Stimulated activated CD4-positive, alpha-beta T cell treated with anti-CD3 and anti-CD28 coated beads, Interleukin-4, amount 100 ng/mL, for 24 hours (primary cell): ENCODE measurements at regions not wholly inside any gene's neighbourhood (a gene's known extent, or its start where the extent isn't known, plus 50 kb on each side); places are given as distances from the start of the nearest gene placed in this dataset.
"Not testable (repeated sequence)": the region's sequence is repeated elsewhere in the genome, so short reads cannot be mapped to it uniquely, and the experiment has no call there.

Experiments used
- DNase-seq: peaks from one replicate; pipeline ENCODE4 v3.0.0-alpha.2; 2020

DNA sequence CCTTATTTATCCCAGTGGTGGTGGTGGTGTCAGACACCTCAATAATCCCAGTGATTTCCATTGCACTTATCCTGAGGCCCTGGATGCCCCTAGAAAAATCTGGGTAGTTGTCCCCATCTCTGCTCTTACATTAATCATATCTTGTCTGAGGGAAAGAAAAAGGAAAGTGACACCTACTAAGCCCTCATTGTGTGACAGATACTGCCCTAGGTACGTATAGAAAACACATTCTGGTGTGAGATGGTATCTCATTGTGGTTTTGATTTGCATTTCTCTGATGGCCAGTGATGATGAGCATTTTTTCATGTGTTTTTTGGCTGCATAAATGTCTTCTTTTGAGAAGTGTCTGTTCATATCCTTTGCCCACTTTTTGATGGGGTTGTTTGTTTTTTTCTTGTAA, 162.6 kb upstream of the JADE1 start:
- DNase-seq = not testable (repeated sequence)

DNA sequence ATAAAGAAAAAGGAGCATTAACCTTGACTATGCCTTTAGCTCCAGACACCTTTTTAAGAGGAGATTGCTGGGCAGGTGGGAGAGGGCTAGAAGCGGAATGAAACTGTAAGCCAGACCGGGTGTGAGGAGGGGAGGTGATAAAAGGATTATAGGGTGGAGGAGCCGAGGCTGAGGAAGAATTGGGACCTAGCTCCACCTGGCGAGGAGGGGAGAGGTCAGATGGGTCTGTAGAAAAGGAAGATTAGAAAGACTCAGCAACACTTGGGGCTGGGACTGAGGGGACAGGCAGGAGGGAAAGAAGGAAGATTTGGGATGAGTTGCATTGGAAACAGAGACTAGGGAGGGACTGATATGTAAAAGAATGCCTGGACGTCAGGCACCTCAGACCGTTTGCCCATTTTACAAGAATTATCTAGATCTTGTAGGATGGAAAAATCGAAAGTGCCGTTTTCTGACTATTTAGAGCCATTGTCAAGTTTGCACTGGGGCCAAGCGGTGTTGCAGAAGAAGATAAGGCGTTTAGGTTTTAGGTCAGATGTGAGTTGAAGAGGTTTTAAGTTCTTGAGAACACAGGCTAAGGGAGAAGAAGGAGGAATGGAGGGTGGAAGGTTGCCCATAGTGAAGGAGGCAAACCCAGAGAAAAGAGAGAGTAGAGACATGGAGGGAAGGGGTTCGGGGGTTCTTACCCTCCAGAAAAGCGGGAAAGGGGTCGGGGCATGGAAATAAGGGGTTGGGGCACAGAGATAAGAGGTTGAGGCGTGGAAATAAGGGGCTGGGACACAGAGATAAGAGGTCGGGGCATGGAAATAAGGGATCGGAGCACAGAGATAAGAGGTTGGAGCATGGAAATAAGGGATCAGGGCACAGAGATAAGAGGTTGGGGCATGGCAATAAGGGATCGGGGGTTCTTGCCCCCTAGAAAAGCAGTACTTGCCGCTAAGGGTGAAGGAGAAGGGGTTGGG, 164.5 kb upstream of the JADE1 start:
- not testable (repeated sequence) for DNase-seq

DNA sequence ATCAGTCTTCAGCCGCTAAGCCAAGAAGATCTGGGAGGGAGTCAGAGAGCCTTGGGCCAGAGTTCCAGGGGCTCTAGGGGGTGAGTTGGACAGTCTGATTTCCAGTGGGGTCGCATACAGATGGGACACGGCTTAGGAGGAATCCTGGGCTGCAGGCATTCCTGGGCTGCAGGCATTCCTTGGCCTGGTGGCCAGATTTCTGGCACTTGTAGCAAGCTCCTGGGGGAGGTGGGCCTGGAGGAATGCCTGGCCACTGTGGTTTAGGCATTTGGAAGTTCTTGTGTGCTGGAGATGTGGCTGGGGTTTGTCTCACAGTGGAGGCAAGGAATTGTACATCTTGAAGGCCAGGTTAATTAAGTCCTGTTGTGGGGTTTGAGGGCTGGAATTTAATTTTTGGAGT, 165.4 kb upstream of the JADE1 start:
- not testable (repeated sequence) for DNase-seq

DNA sequence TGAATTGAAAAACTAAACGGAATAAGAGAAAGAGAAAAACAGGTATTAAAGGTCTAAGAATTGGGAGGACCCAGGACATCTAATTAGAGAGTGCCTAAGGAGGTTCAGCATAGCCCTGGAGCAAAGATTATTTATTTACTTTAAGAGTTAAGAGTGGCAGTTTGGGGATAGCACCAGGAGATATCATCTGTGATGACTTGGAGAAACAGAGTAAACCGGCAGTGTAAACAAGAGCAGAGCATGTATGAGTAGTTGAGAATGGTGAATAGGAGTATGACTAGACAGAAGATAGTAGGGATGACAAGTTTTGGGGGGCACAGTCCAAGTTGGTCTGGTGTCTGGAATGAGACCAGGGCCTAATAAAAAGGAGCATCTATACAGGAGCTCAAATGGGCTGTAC, 167.9 kb upstream of the JADE1 start:
- DNase-seq = not testable (repeated sequence)

- no peak for DNase-seq
Measured at GRCh38 chr4:128639541-128640270, 169.8 kb upstream of the JADE1 start.

DNA sequence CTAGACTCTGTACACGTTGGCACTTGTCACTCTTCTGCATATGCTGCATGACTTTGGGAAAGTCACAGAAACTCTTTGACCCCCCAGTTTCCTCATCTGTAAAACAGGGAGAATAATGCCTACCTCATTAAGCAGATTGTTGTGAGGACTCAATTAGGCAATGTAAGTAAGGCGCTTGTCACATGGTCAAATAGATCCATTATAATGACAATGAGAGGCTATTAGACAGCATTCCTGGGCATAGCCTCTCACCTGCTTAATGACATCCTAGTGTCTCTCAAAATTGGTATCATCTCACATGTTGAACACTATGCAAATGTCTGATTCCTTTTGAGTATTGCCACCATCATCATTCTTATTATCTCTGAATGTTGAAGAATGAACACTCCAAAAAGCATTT, 172.6 kb upstream of the JADE1 start:
- DNase-seq = no peak

- DNase-seq = no peak
Measured at GRCh38 chr4:128635955-128636560, 173.4 kb upstream of the JADE1 start.

DNA sequence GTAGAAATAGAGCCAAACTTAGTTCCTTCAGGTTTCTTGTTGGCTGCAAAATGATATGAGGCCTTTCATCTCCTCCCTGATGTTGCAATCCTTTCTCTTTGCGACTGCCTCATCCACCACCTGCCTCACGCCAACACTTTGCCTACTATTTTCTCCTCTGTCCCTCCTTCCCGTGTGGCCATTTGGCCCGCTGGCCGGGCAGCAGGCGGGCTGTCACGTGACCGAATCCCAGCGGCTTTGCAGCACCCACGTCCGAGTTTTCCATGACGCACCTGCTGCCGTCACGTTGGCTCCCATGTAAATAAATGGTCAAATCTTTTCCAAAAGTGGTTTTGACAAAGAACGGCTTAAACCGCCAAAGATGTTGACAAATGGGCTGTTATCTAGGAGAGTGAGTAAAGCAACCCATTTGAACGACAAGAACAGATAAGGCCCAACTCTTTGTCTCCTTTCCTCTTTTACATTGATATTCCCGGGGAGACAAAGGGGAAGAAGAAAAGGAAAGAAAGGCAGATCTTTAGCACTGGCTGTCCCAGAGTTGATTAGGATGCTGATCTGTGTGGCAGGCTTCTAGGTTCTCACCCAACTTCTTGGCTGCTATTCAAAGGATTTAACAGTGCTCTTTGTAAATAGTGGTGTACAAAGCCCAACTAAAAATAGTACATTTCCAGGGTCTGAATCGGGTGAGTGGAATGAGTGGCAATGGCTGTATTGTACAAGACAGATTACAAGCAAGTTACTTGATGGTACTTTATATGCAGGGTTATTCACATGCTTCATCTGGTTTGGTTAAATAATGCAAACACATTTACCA, 174.2 kb upstream of the JADE1 start:
- no peak for DNase-seq

DNA sequence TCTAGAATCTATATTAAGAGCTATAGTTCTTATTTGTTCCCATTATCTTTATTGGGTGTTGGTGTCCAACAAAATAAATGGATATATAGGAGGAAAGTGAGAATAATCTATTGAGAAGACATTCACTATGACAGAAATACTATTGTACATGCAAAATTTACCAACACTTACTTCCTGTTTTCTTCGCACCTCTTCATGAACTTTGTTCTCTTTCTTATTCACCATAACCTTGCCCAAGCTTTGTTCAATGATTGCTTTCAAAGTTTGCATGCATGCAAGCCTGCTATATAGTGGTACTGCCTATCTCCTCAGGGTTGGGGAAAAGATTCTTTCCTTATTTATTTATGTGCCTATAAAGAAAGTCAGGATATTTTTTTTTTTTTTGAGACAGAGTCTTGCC, 176.4 kb upstream of the JADE1 start:
- DNase-seq = no peak

DNA sequence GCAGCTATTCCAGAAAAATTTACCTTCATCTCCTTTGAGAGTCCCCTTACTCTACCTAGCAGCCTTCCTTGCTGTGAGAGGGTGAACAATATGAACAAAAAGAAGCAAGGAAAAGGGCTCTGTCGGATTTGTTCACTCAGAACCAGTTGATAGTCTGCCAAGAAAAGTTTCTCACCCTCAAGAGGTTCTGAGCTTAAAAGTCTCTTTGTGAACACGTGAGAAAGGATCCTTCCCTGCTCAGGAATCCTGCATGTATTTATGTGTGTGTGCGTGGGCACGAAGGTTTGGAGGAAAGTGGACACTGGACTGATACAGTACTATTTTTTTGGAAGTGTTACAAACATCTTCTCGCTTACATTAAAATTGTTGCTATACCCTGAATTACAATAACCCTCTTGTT, 178.6 kb upstream of the JADE1 start:
- no peak for DNase-seq

DNA sequence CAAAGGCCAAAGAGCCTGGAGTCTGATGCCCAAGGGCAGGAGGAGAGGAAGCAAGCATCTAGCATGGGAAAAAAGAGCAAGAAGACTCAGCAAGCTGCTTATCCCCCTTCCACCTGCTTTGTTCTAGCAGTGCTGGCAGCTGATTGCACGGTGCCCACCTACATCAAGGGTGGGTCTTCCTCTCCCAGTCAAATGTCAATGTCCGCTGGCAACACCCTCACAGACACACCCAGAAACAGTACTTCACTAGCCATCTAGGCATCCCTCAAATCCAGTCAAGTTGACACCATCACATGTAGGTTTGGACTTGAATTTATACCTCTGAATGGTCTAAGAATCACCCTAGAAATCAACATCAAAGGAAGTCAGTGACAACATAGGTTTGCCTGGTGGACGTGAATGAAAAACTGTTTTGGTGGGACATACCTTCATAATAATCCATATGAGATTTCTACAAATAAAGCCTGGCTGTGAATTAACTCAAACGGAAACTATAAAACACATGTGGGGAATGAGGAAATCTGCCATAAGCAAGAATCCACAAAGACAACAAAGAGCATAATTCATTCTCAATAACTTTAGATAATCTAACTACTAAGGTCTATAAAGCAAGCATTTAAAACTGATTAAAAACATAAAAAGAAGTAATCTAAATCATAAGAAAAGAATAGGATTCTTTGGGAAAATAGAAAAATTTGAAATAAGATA, 185.8 kb upstream of the JADE1 start:
- no peak for DNase-seq

- not testable (repeated sequence) for DNase-seq
Measured at GRCh38 chr4:128620279-128620965, 189.1 kb upstream of the JADE1 start.

- DNase-seq = no peak
Measured at GRCh38 chr4:128615197-128615596, 194.3 kb upstream of the JADE1 start.

GRCh38 chr4:128608006-128608405, 201.5 kb upstream of the JADE1 start:
- DNase-seq = no peak

- no peak for DNase-seq
Measured at GRCh38 chr4:128606173-128606572, 203.3 kb upstream of the JADE1 start.

DNA sequence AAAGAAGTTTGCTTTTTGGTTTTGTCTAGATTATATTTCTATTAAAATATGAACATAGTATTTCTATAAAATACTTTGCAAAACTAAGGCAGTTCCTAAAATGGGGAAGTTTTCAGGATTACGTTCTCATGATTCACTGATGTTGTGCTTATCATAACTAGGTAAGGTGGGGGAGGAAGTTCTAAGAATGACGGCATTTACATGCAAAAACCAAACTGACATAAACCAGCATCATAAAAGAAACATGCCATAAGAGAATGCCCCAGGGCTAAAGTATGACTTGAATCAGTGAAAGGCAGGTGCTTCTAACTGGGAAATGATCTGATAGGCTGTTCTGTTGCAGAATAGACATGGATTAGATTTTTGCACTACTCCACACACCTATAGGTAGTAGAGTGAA, 204.7 kb upstream of the JADE1 start:
- no peak for DNase-seq

DNA sequence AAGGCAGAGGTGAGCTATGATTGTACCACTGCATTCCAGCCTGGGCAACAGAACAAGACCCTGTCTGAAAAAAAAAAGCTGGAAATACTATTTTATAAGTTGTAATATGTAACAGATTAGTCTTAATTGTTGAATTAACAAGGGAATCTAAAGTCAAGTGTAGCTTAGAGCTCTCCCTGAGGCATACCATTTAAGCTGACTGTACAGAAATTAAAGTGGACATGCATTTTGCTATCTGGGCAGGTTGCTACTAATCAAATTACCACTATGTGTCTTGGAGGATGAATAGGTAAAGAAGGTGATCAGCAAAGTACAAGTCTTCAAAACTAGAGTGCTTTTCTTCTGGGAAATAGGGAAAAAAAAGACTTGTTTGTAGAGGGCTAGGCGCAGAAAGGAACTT, 205.3 kb upstream of the JADE1 start:
- no peak for DNase-seq

- DNase-seq = no peak
Measured at GRCh38 chr4:128603081-128603480, 206.4 kb upstream of the JADE1 start.

DNA sequence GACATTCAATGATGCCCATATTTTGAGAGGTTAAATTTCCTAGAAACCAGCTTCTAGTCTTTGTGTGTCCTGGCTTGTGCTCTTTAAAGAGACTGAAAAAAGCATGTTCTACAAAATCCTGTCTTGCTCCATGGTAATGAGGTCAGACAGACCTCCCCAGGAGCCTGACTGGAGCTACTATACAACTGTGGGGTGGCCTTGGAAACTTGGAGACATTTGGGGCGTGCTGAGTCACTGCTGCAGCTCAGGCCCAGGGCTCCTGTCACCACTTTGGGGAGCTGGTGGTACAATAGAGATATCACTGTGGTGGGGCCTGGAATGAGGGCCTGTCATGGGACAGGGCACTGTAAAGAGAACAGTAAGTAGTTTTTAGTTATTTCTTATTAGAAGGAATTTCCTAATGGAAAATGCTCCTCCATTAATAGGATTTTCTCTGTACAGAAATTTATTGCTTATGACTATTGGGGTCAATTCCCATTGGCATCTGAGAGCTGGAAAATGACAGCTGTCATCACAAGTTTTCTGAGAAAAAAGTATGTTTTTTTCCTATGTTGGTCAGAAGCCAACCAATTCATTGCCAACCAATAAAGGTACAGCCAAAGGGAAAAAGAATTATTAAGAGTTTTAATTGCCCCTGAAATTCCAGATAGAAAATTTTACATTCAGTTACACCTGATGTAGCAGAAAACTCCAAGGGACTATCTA, 207.4 kb upstream of the JADE1 start:
- no peak for DNase-seq

GRCh38 chr4:128600996-128601871, 208.3 kb upstream of the JADE1 start:
- no peak for DNase-seq
